Ishikawa (cell line): ENCODE measurements at regions not wholly inside any gene's neighbourhood (a gene's known extent, or its start where the extent isn't known, plus 50 kb on each side); places are given as distances from the start of the nearest gene placed in this dataset.

Experiments used
- CEBPB ChIP-seq: IDR thresholded peaks from 2 replicates; pipeline ENCODE4 v1.6.1; 2012
- CREB1 ChIP-seq: IDR thresholded peaks from 2 replicates; pipeline ENCODE4 v1.6.1; 2012; ENCODE audit warnings: low read depth
- EGR1 ChIP-seq: IDR thresholded peaks from 2 replicates; pipeline ENCODE4 v1.6.1; 2012
- EP300 ChIP-seq: IDR thresholded peaks from 2 replicates; pipeline ENCODE4 v1.6.1; 2012; ENCODE audit warnings: borderline replicate concordance
- FOXM1 ChIP-seq: IDR thresholded peaks from 2 replicates; pipeline ENCODE4 v1.6.1; 2012; ENCODE audit warnings: low read depth, borderline replicate concordance
- NFIC ChIP-seq: IDR thresholded peaks from 2 replicates; pipeline ENCODE4 v1.6.1; 2012
- RAD21 ChIP-seq: IDR thresholded peaks from 2 replicates; pipeline ENCODE4 v1.6.1; 2012; ENCODE audit warnings: low read depth
- REST ChIP-seq: IDR thresholded peaks from 2 replicates; pipeline ENCODE4 v1.6.1; 2012; ENCODE audit warnings: low read depth, mild to moderate bottlenecking
- TAF1 ChIP-seq: IDR thresholded peaks from 2 replicates; pipeline ENCODE4 v1.6.1; 2012; ENCODE audit warnings: low read depth, mild to moderate bottlenecking
- TCF12 ChIP-seq: IDR thresholded peaks from 2 replicates; pipeline ENCODE4 v1.6.1; 2012; ENCODE audit warnings: low read depth
- TEAD4 ChIP-seq: IDR thresholded peaks from 2 replicates; pipeline ENCODE4 v1.6.1; 2012
- YY1 ChIP-seq: IDR thresholded peaks from 2 replicates; pipeline ENCODE4 v1.6.1; 2012; ENCODE audit warnings: low read depth
- ZBTB7A ChIP-seq: IDR thresholded peaks from 2 replicates; pipeline ENCODE4 v1.6.1; 2012; ENCODE audit warnings: low read depth
- TF ChIP-seq, protein P1 (sequence below): IDR thresholded peaks from 2 replicates; pipeline ENCODE4 v1.6.1; 2012
- TF ChIP-seq, protein P2 (sequence below): IDR thresholded peaks from 2 replicates; pipeline ENCODE4 v1.6.1; 2012

GRCh38 chr10:105769248-105770184 lies 1128.4 kb downstream of the SORCS3 start:
- TF ChIP-seq, protein P1, sequence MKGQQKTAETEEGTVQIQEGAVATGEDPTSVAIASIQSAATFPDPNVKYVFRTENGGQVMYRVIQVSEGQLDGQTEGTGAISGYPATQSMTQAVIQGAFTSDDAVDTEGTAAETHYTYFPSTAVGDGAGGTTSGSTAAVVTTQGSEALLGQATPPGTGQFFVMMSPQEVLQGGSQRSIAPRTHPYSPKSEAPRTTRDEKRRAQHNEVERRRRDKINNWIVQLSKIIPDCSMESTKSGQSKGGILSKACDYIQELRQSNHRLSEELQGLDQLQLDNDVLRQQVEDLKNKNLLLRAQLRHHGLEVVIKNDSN = no peak
- no peak for TF ChIP-seq CEBPB
- TF ChIP-seq CREB1 = no peak
- no peak for TF ChIP-seq NFIC
- TF ChIP-seq EP300 = no peak

DNA sequence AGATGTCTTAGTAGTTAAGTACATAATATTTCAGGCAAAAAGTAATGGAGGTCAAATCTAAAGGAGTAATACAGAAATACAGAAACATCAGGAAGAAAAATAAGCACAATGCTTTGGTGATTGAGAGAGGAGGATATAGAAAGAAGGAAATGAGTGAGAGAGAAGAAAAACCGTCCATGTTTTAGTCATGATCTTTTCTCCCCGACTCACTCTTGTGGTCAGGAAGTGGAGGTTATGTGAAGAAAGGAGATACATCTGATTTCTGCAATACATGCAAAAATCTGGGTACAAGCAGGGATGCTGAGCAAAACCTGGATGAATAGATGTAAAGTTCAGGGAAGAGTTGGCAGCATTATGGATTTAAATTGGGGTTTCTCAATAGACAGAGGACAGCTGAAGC lies 1122.5 kb downstream of the SORCS3 start:
- no peak for TF ChIP-seq FOXM1
- TF ChIP-seq EP300 = no peak
- TF ChIP-seq, protein P2, sequence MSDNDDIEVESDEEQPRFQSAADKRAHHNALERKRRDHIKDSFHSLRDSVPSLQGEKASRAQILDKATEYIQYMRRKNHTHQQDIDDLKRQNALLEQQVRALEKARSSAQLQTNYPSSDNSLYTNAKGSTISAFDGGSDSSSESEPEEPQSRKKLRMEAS = no peak
- TF ChIP-seq RAD21 = no peak
- no peak for TF ChIP-seq EGR1
- no peak for TF ChIP-seq TCF12
- no peak for TF ChIP-seq TEAD4
- no peak for TF ChIP-seq NFIC
- TF ChIP-seq YY1 = no peak
- TF ChIP-seq TAF1 = no peak
- no peak for TF ChIP-seq ZBTB7A
- TF ChIP-seq, protein P1 = no peak

- TF ChIP-seq FOXM1 (no peak), TEAD4 (no peak), CEBPB (no peak), NFIC (no peak), EGR1 (no peak), TCF12 (no peak), ZBTB7A (no peak), TAF1 (no peak), RAD21 (no peak), REST (no peak)
- TF ChIP-seq, protein P2 = no peak
- TF ChIP-seq, protein P1 = no peak
These were observed 1120.6 kb downstream of the SORCS3 start for GRCh38 chr10:105761576-105762260.

DNA sequence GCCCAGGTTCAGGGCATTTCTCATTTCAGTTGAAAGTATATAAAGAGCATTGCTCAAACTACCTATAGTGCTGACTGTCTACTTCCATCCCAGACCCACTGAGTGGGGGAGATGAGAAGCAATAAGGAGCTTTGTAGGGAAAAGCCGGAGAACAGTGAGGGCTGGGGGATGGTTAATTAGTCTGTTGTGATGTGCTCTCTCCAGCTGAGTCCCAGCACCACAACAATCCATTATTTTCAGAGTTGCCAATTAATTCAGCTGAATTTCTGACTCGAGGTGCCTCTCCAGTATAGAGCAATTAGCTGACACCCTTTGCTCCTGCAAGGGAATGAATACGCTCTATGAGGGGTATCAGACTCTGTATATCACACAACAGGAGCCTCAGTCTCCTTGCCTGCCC lies 1118.6 kb downstream of the SORCS3 start:
- TF ChIP-seq CREB1 = no peak
- no peak for TF ChIP-seq ZBTB7A
- no peak for TF ChIP-seq REST
- TF ChIP-seq TEAD4 = no peak
- no peak for TF ChIP-seq TAF1
- no peak for TF ChIP-seq YY1
- TF ChIP-seq CEBPB = no peak
- no peak for TF ChIP-seq FOXM1
- no peak for TF ChIP-seq EGR1
- TF ChIP-seq, protein P1 = no peak
- no peak for TF ChIP-seq TCF12
- no peak for TF ChIP-seq RAD21
- no peak for TF ChIP-seq NFIC
